GM12878 (cell line): ENCODE measurements at regions not wholly inside any gene's neighbourhood (a gene's known extent, or its start where the extent isn't known, plus 50 kb on each side); places are given as distances from the start of the nearest gene placed in this dataset.
"Not testable (repeated sequence)": the region's sequence is repeated elsewhere in the genome, so short reads cannot be mapped to it uniquely, and the experiment has no call there.

Source experiments
- ATAC-seq: fragments of 200-7000 bp; cut with Tn5 transposase; 3 replicates; pipeline ENCODE4 v1.9.1; 2020; ENCODE audit warnings: mild to moderate bottlenecking, moderate library complexity
- BruUV-seq: library from RNA; stranded (reverse); fragments of 400-500 nt; replicated peaks from 2 replicates; lab custom pipeline; 2021; lab: Mats Ljungman, UMichigan
- CTCF ChIA-PET: fragments of 300-600 bp; sonication (Branson Sonifier 250); formaldehyde crosslinking; extraction: SDS; loops from one replicate; lab custom pipeline; 2021; ENCODE audit warnings: inconsistent platforms; lab: Yijun Ruan, JAX
- POLR2A ChIA-PET: fragments of 350-600 bp; formaldehyde crosslinking; extraction: SDS; loops from one replicate; lab custom pipeline; 2021; ENCODE audit warnings: inconsistent platforms; lab: Charles Lee
- RAD21 ChIA-PET: fragments of 300-600 bp; sonication (Branson Sonifier 250); formaldehyde crosslinking; loops from one replicate; lab custom pipeline; 2023; ENCODE audit warnings: antibody characterized with exemption; ENCODE audit not compliant: unreplicated experiment; lab: Charles Lee
- SMC1A ChIA-PET: fragments of 300-600 bp; sonication (Branson Sonifier 250); formaldehyde crosslinking; loops from one replicate; lab custom pipeline; 2023; ENCODE audit not compliant: unreplicated experiment, uncharacterized antibody; lab: Charles Lee
- DNase-seq: peaks from one replicate; pipeline ENCODE4 v3.0.0-alpha.2; 2011; ENCODE audit warnings: low read depth, low spot score
- FAIRE-seq: peaks from 3 replicates; lab custom pipeline; 2011; peaks lifted over from hg19 to GRCh38; lab: Jason Lieb, UNC
- H2AFZ ChIP-seq: 2 replicates; pipeline ENCODE4 v1.6.0; 2011; ENCODE audit warnings: low read depth, low read length, control low read depth; ENCODE audit not compliant: control insufficient read depth
- H3K27ac ChIP-seq: 2 replicates; pipeline ENCODE4 v1.5.1; 2011; ENCODE audit warnings: control low read depth; ENCODE audit not compliant: control insufficient read depth, insufficient read depth
- H3K27me3 ChIP-seq, 2 experiments: replicated peaks in 1 of 2; 2 replicates each; pipeline versions ENCODE4 v1.6.0 to v1.6.1; 2011; ENCODE audit warnings: low read length in 1 of 2; ENCODE audit not compliant: control insufficient read depth in 2 of 2, insufficient read depth in 2 of 2
- H3K36me3 ChIP-seq, 2 experiments: 2 replicates each; pipeline ENCODE4 v1.5.1; 2011; ENCODE audit warnings: low read length in 1 of 2; ENCODE audit not compliant: control insufficient read depth in 2 of 2, insufficient read depth in 2 of 2
- H3K4me1 ChIP-seq: 2 replicates; pipeline ENCODE4 v1.6.1; 2011; ENCODE audit warnings: mild to moderate bottlenecking, low read length, moderate library complexity, mixed read lengths; ENCODE audit not compliant: control insufficient read depth, insufficient read depth
- H3K4me2 ChIP-seq: 2 replicates; pipeline ENCODE4 v1.6.0; 2011; ENCODE audit warnings: control low read depth; ENCODE audit not compliant: control insufficient read depth, insufficient read depth
- H3K4me3 ChIP-seq: fragments of 200-600 bp; sonication (generic); 2 replicates; pipeline ENCODE4 v1.5.1; 2016
- H3K79me2 ChIP-seq: 2 replicates; pipeline ENCODE4 v1.6.0; 2011; ENCODE audit warnings: low read length; ENCODE audit not compliant: control insufficient read depth, insufficient read depth
- H3K9ac ChIP-seq: 2 replicates; pipeline ENCODE4 v1.8.0; 2011; ENCODE audit warnings: low read length, control low read depth, mixed read lengths; ENCODE audit not compliant: control insufficient read depth, insufficient read depth
- H3K9me3 ChIP-seq: replicated peaks from 3 replicates; pipeline ENCODE4 v1.5.1; 2011; ENCODE audit warnings: mild to moderate bottlenecking, low read length; ENCODE audit not compliant: control insufficient read depth, insufficient read depth
- H4K20me1 ChIP-seq: 2 replicates; pipeline ENCODE4 v1.6.0; 2011; ENCODE audit not compliant: control insufficient read depth, insufficient read depth
- EZH2 ChIP-seq: IDR thresholded peaks from 2 replicates; pipeline ENCODE4 v1.6.1; 2012; ENCODE audit warnings: low read depth, mild to moderate bottlenecking, control low read depth, inconsistent platforms, low read length, borderline replicate concordance; ENCODE audit not compliant: control insufficient read depth
- KLF5 ChIP-seq: fragments of 450-650 bp; IDR thresholded peaks from 2 replicates; pipeline ENCODE4 v1.6.1; 2014; ENCODE audit warnings: mild to moderate bottlenecking; ENCODE audit not compliant: partially characterized antibody
- MAX ChIP-seq: IDR thresholded peaks from 2 replicates; pipeline ENCODE4 v1.6.1; 2012; ENCODE audit warnings: low read depth, low read length, improper control_type of control experiment
- PAX5 ChIP-seq: IDR thresholded peaks from 2 replicates; pipeline ENCODE4 v1.6.1; 2011; ENCODE audit warnings: low read depth, low read length, borderline replicate concordance
- PRDM15 ChIP-seq: fragments of 450-650 bp; formaldehyde crosslinking; IDR thresholded peaks from 2 replicates; pipeline ENCODE4 v1.4.0; 2020; ENCODE audit warnings: mild to moderate bottlenecking, moderate library complexity
- SIX5 ChIP-seq: IDR thresholded peaks from 2 replicates; pipeline ENCODE4 v1.6.1; 2011; ENCODE audit warnings: mild to moderate bottlenecking, low read depth, low read length, moderate library complexity; ENCODE audit not compliant: severe bottlenecking
- WGBS: methylation state at CpG from one replicate; pipeline ENCODE4 v1.1.6; 2016; ENCODE audit warnings: low lambda C conversion rate; ENCODE audit not compliant: insufficient replicate concordance, insufficient coverage; ENCODE audit errors: missing lambda C conversion rate; 5-methylcytosine and 5-hydroxymethylcytosine counted together
- in situ Hi-C: fragments of 300-500 bp; cut with MboI; formaldehyde crosslinking; loops from 9 replicates; pipeline ENCODE4 v1.14.3; 2018; ENCODE audit warnings: mixed read lengths
- intact Hi-C: fragments of 100-400 bp; cut with micrococcal nuclease; formaldehyde crosslinking; loops from one replicate; pipeline ENCODE4 v1.14.2; 2022; ENCODE audit not compliant: unreplicated experiment
- TF ChIP-seq, protein P1 (sequence below): fragments of 450-650 bp; IDR thresholded peaks from 2 replicates; pipeline ENCODE4 v1.6.1; 2017; ENCODE audit warnings: antibody characterized with exemption, mild to moderate bottlenecking, moderate library complexity

DNA sequence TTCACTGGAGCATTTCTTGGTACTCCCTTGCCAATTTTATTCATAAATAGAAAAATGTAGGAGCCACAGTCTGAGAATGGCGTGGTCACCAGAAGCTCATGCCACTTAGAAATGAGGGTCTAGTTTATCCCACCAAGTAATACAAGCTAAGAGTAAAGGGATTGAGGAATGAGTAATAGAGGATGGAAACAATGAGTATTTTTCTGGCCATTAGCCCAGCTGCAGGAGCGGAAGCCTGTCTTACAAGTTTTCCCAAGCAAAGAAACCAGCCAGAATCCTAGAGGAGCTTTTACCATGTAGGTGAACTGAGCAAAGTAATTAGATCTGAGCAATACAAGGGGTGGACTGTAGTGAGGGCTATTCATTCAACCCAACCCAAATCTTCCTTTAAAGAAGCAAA is 160.7 kb upstream of the NPY2R start:
- Histone ChIP-seq H3K27ac (no peak overlapping the region), H3K4me3 (no peak overlapping the region), H3K9me3 (no peaks in the 10 kb centered on the region; the same call in 2 of the 3 replicates), H3K4me2 (no peak overlapping the region), H2AFZ (no peak overlapping the region)
- FAIRE-seq, result no peak
- ChIA-PET POLR2A (no interaction called here), RAD21 (no interaction called here)
- in situ Hi-C loops (no loop called here), intact Hi-C loops (no loop called here)
- DNase-seq, result no peak
- TF ChIP-seq, protein P1, sequence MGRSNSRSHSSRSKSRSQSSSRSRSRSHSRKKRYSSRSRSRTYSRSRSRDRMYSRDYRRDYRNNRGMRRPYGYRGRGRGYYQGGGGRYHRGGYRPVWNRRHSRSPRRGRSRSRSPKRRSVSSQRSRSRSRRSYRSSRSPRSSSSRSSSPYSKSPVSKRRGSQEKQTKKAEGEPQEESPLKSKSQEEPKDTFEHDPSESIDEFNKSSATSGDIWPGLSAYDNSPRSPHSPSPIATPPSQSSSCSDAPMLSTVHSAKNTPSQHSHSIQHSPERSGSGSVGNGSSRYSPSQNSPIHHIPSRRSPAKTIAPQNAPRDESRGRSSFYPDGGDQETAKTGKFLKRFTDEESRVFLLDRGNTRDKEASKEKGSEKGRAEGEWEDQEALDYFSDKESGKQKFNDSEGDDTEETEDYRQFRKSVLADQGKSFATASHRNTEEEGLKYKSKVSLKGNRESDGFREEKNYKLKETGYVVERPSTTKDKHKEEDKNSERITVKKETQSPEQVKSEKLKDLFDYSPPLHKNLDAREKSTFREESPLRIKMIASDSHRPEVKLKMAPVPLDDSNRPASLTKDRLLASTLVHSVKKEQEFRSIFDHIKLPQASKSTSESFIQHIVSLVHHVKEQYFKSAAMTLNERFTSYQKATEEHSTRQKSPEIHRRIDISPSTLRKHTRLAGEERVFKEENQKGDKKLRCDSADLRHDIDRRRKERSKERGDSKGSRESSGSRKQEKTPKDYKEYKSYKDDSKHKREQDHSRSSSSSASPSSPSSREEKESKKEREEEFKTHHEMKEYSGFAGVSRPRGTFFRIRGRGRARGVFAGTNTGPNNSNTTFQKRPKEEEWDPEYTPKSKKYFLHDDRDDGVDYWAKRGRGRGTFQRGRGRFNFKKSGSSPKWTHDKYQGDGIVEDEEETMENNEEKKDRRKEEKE, result no peak
- TF ChIP-seq KLF5, result no peak
- TF ChIP-seq PRDM15 (CRISPR knock-in tag), result no peak
- no peak for TF ChIP-seq EZH2
- no peak for TF ChIP-seq PAX5
- no peak for TF ChIP-seq MAX
- TF ChIP-seq SIX5, result no peak
- TF ChIP-seq, all 136 proteins: peak for 0
- Histone ChIP-seq H3K36me3 (no peaks in the 10 kb centered on the region), H4K20me1 (no peaks in the 10 kb centered on the region), H3K4me1 (no peaks in the 10 kb centered on the region), H3K9ac (no peak overlapping the region), H3K27me3 (no peaks in the 10 kb centered on the region), H3K79me2 (no peaks in the 10 kb centered on the region)
- BruUV-seq, result no TSS peak
- WGBS, result 48% methylated on average over 2 of the region's 2 CpGs
- ChIA-PET SMC1A (no interaction called here), CTCF (interaction anchor here (1.9 kb wide), 1 partner anchor 8 kb away, joined by 5 read pairs; no protein-coding TSS in a partner anchor)
- no peak for ATAC-seq

- WGBS, result 0% methylated on average over 1 of the region's 1 CpG
- ATAC-seq, H3K27me3 ChIP-seq, H3K36me3 ChIP-seq, in situ Hi-C loops, H3K27ac ChIP-seq, H3K4me3 ChIP-seq, H3K4me1 ChIP-seq, SMC1A ChIA-PET, H4K20me1 ChIP-seq, H3K4me2 ChIP-seq, intact Hi-C loops, POLR2A ChIA-PET, H3K9me3 ChIP-seq, CTCF ChIA-PET, DNase-seq, H3K79me2 ChIP-seq, RAD21 ChIA-PET, BruUV-seq, FAIRE-seq, H2AFZ ChIP-seq, H3K9ac ChIP-seq: not testable (repeated sequence)
Observed at GRCh38 chr4:155054042-155054441, 154.4 kb upstream of the NPY2R start.
